ENCODE measurements at regions not wholly inside any gene's neighbourhood (a gene's known extent, or its start where the extent isn't known, plus 50 kb on each side); places are given as distances from the start of the nearest gene placed in this dataset.

GRCh38 chr18:53861185-53861584, 363.3 kb downstream of the MBD2 start:
- 78 to 100% (median 83%) methylated on average over 1 of the region's 1 CpG; no CpG with 5 or more reads in 2 of the 5 donors for WGBS, 5 donors
- H3K36me3 ChIP-seq, result no peaks in the 10 kb centered on the region
- no peaks in the 10 kb centered on the region for H3K4me1 ChIP-seq
- no peak for TF ChIP-seq POLR2AphosphoS5 (IDR thresholded peaks at IDR 0.05)
- no peak for TF ChIP-seq CTCF (IDR thresholded peaks at IDR 0.05 in 8 of 11, conservative IDR thresholded peaks at IDR 0.05 in 3 of 11)
- no peak for TF ChIP-seq POLR2A (IDR thresholded peaks at IDR 0.05)
- no peaks in the 10 kb centered on the region for H3K9me3 ChIP-seq
- intact Hi-C loops (cut with DNase I; ENCODE audit: low total_unique reads), result no loop called here
- H3K4me3 ChIP-seq, result no peak overlapping the region
- H3K27ac ChIP-seq, result no peak overlapping the region
- no peak for DNase-seq
- no peaks in the 10 kb centered on the region for H3K27me3 ChIP-seq (replicated peaks in 1 of 7)

- H3K4me1 ChIP-seq, result no peaks in the 10 kb centered on the region
- WGBS, 5 donors, result 89 to 94% (median 93%) methylated on average over 1 of the region's 1 CpG
Measured at GRCh38 chr18:53859764-53860163, 364.7 kb downstream of the MBD2 start.

GRCh38 chr18:53850902-53851301, 373.6 kb downstream of the MBD2 start:
- Histone ChIP-seq H3K27ac (no peak overlapping the region), H3K4me1 (no peaks in the 10 kb centered on the region), H3K36me3 (no peaks in the 10 kb centered on the region), H3K4me3 (no peak overlapping the region), H3K27me3 (replicated peaks in 1 of 7) (no peaks in the 10 kb centered on the region), H3K9me3 (peaks cover 0 to 21% (median 7%) of the 10 kb centered on the region in 8 donors)
- intact Hi-C loops (cut with DNase I; ENCODE audit: low total_unique reads), result no loop called here
- no peak for DNase-seq
- TF ChIP-seq CTCF (IDR thresholded peaks at IDR 0.05 in 8 of 11, conservative IDR thresholded peaks at IDR 0.05 in 3 of 11) (no peak), POLR2A (IDR thresholded peaks at IDR 0.05) (no peak), POLR2AphosphoS5 (IDR thresholded peaks at IDR 0.05) (no peak)

More at GRCh38 chr18:53859764-53860163, 364.7 kb downstream of the MBD2 start:
- Histone ChIP-seq H3K4me3 (no peak overlapping the region), H3K27ac (no peak overlapping the region), H3K36me3 (no peaks in the 10 kb centered on the region), H3K27me3 (replicated peaks in 1 of 7) (no peaks in the 10 kb centered on the region), H3K9me3 (no peaks in the 10 kb centered on the region)
- DNase-seq, result no peak
- TF ChIP-seq POLR2A (IDR thresholded peaks at IDR 0.05), result no peak
- TF ChIP-seq CTCF (IDR thresholded peaks at IDR 0.05 in 8 of 11, conservative IDR thresholded peaks at IDR 0.05 in 3 of 11), result no peak
- TF ChIP-seq POLR2AphosphoS5 (IDR thresholded peaks at IDR 0.05), result no peak
- intact Hi-C loops (cut with DNase I; ENCODE audit: low total_unique reads), result no loop called here

- no peak overlapping the region for H3K4me3 ChIP-seq
- no peaks in the 10 kb centered on the region for H3K27me3 ChIP-seq (replicated peaks in 1 of 7)
- no peaks in the 10 kb centered on the region for H3K36me3 ChIP-seq
- 66 to 89% (median 78%) methylated on average over 1 of the region's 1 CpG for WGBS, 5 donors
- H3K27ac ChIP-seq, result no peak overlapping the region
- intact Hi-C loops (cut with DNase I; ENCODE audit: low total_unique reads), result no loop called here
- TF ChIP-seq CTCF (IDR thresholded peaks at IDR 0.05 in 8 of 11, conservative IDR thresholded peaks at IDR 0.05 in 3 of 11), result no peak
- TF ChIP-seq POLR2AphosphoS5 (IDR thresholded peaks at IDR 0.05), result no peak
- no peak for TF ChIP-seq POLR2A (IDR thresholded peaks at IDR 0.05)
- DNase-seq, result no peak
- H3K4me1 ChIP-seq, result no peaks in the 10 kb centered on the region
- H3K9me3 ChIP-seq, result peaks cover 0 to 21% (median 5%) of the 10 kb centered on the region in 8 donors
Measured at GRCh38 chr18:53843763-53844162, 380.7 kb downstream of the MBD2 start.

All from spleen (tissue), 11 donors.